HG02571 (cell line): ENCODE measurements at regions not wholly inside any gene's neighbourhood (a gene's known extent, or its start where the extent isn't known, plus 50 kb on each side); places are given as distances from the start of the nearest gene placed in this dataset.

Experiments used
- ATAC-seq: cut with Tn5 transposase; IDR thresholded peaks from one replicate; pipeline ENCODE4 v1.9.1; 2021; ENCODE audit warnings: mild to moderate bottlenecking, moderate library complexity; ENCODE audit not compliant: unreplicated experiment

- ATAC-seq: no peak
Observed at GRCh38 chr1:113255720-113256347, 134.5 kb upstream of the MAGI3 start.

GRCh38 chr1:113256348-113256729 is 134.0 kb upstream of the MAGI3 start:
- ATAC-seq: no peak

- no peak for ATAC-seq
Observed at GRCh38 chr1:113259988-113260387, 130.3 kb upstream of the MAGI3 start.

DNA sequence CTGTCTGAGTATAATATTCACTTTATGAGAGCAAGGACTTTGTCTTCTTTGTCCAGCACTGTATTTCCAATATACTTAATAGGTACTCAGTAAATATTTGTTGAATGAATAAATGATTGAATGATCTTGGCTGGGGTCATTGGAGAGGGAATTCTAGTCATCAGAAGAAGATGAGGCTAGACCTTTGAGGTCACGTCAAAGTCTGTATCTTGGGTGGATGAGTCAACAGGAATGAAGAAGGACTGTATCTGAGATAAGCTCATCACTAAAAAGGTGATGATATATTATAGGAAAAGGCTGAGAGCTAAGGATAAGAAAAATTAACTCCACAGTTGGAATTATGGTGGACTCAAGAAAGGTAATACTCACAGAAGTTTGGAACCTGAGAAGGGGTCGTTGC is 125.1 kb upstream of the MAGI3 start:
- no peak for ATAC-seq

DNA sequence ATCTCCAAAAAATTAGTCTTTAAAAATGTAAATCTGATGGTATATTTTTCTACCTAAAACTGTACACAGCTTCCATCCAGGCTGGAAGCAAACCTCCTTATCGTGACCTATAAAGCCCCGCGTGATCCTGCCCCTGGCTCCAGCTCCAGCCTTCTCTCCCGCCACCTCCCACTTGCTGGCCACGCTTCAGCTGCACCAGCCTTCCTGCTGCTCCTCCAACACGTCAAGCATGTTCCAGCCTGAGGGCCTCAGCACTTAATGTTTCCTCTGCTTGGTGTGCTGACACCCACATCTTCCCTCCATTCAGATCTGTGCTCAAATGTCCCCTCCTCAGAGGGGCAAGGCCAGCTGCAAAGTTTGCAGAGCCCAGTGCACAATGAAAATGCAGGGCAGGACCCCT is 123.5 kb upstream of the MAGI3 start:
- ATAC-seq: no peak

GRCh38 chr1:113269168-113269963 is 120.9 kb upstream of the MAGI3 start:
- no peak for ATAC-seq

DNA sequence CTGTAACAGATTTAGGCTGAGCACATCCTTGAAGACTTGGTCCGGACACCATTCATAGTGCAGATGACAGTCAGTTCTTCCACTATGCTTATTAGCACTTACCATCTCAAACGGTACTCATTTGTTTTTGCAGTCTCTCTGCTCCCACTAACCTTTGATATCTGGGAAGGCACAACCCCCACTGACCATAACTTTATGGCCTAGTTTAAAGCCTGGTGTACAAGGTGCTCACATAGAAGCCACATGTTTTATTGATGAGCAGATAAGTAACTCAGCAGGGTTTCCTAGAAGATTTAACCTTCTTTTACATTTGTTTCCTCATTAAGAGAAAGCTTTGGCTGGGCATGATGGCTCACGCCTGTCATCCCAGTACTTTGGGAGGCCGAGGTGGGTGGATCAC is 119.3 kb upstream of the MAGI3 start:
- no peak for ATAC-seq

GRCh38 chr1:113275083-113275482 is 115.2 kb upstream of the MAGI3 start:
- no peak for ATAC-seq

DNA sequence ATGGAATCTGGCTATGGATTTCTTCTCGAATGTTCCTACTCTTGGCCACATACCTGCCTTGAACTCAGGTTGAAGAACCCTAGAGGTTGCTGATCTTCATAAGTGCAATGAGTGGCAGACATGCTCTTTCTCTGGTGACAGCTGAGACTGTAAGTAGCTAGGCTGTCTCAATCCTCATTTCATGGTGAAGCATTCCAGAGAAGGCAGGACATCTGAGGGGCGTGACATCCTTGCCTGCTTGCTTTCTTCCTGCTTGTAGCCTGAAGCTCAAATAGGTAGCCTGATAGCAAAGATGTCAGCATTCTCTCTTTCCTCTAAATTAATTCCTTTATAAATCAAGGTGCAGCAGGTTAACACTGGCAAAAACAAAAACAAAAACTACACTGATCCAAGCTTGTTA is 114.6 kb upstream of the MAGI3 start:
- no peak for ATAC-seq

DNA sequence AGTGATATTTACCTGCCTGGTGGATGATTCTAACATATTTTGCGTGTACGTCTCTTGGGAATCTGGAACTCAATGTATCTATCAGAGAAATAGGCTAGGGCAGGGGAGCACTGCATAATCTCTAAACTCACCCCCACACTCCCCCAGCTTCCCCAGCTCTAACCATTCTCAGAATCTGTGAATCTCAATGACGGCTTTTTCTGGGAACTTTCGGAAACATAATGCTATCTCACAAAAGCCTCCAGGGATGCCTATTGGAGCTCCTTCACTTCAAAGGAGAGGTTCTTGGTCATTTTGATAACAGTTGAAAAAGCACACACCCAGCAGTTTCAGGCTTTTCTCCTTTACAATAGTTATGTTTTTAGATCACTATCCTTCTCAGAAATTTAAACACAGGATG is 113.8 kb upstream of the MAGI3 start:
- ATAC-seq: no peak

GRCh38 chr1:113278371-113278770 is 111.9 kb upstream of the MAGI3 start:
- no peak for ATAC-seq

DNA sequence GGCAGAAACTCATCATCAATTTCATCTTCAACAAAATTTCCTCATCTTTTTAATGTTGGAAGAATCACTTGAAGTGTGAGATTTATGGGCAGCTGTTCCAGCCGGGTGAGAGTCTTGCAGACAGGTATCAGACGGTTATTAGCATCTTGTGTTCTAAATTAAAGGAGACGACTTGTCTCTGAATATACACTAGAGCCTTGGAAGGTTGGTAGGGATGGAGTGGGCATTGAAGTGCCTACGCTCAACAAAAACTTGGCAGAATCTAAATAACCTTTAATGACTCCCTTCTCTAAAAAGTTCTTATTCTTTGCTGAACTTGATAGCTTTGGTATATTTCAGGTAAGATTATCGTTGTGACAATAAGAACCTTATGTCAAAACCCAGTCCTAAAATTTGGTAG is 111.5 kb upstream of the MAGI3 start:
- ATAC-seq: no peak

DNA sequence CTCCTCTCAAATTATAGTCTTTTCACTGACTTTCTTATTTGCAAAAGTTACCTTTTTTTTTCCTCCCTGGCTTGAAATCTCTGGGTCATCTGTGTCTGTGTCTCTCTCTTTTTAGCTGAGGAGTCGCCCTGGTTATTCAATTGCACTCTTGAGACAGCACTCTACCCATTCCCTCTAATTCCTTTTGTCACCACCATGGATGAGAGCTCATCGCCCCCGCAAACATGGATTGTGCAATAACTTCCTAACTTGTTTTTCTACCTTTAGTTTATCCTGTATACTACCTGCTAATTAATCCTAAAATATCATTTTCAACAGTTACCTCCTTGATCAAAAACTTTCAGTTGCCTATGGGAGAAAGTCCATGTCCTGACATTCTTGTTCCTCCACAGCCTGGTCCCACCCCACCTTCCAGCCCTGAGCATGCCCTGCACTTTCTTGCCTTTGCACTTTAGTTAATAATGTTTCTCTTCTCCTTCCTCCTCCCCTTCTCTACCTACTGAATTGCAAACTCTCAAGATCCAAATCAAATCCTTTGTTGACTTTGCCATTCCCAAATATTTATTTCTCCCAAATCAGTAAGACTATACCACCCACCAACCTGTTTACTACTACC is 110.4 kb upstream of the MAGI3 start:
- no peak for ATAC-seq

GRCh38 chr1:113280581-113280980 is 109.7 kb upstream of the MAGI3 start:
- no peak for ATAC-seq

DNA sequence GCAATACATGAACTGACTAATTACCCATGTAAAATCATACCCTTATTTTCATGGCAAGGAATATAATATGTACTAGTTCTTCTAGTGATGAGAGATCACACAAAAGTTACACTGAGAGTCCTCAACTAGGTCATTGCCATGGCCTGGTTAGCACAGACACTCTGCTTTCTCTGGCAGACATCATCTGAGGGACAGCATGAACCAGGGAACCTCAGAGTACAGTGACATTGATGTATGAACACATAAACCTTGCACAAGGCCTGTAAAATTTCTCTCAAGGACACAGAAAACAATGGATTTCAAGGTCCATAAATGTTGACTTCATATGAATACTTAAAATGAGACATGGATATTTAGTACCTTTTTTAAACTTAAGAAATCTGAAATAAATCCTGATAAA is 108.8 kb upstream of the MAGI3 start:
- no peak for ATAC-seq

DNA sequence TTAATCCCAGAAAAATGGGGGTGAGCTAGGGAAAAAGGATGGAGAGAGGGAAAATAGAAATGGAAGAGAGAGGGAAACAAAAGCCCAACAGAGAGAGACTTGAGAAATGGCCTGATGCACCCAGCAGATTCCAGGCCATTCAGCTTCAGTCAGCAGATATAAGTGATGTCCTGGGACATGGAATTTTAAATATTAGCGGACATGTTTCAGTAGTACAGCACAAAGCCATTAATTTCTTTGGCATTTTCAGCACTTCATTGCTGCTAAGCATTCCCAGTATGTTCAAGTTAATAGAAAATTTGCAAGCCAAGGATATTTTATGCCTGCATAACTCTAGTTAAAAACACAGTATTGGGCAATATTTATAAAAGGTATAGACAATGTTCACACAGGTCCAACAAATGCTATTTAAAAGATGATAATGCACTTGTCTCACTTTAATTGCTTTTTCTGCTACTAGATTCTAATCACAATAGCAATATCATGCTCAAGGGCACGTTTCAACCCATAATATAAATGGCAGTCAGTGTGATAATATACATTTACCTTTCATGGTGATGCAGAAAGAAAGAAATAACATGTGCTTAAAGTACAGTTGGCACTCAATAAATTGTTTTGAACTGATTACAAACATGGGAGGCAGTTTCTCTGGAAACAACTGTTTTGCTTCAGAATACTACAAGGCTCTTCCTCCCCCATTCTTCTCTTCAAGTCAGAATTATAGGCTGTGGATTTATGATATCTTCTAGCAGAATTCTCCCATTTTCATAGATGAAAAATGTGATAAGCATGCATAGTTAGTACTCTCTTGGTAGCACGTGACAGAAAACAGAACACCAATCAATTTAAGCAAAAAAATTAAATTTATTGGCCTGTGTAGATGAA is 108.1 kb upstream of the MAGI3 start:
- no peak for ATAC-seq

DNA sequence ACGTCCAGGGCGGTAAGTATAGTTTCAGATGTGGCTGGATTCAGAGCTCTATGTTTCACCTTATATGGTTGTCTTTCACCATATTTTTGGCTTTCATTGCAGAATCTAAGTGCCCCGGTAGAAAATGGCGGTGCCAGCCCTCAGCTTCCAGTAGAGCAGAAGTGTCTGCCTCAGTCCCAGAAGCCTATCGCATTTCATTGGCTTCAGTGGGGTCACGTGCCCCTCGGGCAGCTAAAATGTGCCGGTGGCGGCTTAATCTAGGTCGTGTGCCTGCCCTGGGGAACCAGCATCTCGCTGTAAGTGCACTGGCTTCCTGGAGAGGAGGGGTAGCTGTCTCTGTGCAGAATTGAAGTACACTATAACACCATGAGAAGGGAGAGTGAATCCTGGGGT is 107.4 kb upstream of the MAGI3 start:
- no peak for ATAC-seq

DNA sequence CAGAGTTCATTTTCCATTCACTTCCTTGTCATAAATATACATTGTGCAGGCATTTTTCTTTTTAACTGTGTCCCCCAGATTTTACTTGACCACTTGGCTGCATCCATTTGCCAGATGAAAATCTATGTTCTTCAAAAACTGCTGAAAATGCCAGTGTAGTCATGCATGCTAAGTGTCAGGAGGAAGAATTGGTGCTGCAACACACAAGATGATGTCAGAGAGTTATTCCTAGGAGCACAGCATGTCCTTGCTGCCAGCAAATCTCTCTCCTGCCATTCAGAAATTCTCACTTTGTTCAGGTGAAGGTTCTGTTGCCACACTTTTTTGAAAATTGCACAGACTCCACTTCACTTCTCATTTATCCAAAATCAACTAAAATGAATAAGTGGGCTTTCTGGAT is 106.4 kb upstream of the MAGI3 start:
- ATAC-seq: no peak

GRCh38 chr1:113286156-113286555 is 104.2 kb upstream of the MAGI3 start:
- no peak for ATAC-seq

- ATAC-seq: no peak
Observed at GRCh38 chr1:113291777-113292602, 98.3 kb upstream of the MAGI3 start.
